ENCODE measurements at regions not wholly inside any gene's neighbourhood (a gene's known extent, or its start where the extent isn't known, plus 50 kb on each side); places are given as distances from the start of the nearest gene placed in this dataset.

DNA sequence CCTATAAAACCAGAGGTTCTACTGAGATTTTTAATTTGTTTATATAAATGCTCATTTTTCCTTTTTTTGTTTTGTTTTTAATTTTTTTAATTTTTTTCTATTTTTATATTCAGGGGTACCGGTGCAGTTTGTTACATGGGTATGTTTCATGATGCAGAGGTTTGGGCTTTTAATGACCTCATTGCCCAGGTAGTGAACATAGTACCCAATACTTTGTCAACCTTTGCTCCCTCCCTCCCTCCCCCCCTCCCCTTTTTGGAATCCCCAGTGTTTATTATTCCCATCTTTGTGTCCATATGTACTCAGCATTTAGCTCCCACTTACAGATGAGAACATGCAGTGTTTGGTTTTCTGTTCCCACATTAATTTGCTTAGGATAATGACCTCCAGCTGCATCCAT, 94.4 kb upstream of the NEBL start:
- ATAC-seq (no peak), DNase-seq (no peak)
- intact Hi-C loops (cut with DNase I) = no loop called here

DNA sequence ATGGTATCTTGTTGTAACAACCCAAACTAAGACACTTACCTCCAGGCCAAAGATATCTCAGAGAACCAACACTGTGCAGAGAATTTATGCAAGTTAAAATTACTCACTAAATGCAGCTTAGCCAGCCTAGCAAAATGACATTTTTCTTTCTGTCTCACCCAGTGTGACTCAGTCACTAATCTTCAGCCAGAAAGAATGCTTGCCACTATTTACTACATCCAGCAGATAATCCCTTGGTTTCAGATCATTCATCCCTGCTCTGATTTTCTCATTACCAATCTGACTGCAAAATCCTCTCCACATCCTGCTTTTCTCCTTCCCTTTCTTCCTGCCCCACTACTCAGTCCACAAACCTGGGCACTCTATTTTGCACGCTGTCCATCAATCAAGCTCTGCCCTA, 93.5 kb upstream of the NEBL start:
- intact Hi-C loops (cut with DNase I) = no loop called here
- DNase-seq (no peak), ATAC-seq (peak in 1 of 2 donors; percentile 53)

DNA sequence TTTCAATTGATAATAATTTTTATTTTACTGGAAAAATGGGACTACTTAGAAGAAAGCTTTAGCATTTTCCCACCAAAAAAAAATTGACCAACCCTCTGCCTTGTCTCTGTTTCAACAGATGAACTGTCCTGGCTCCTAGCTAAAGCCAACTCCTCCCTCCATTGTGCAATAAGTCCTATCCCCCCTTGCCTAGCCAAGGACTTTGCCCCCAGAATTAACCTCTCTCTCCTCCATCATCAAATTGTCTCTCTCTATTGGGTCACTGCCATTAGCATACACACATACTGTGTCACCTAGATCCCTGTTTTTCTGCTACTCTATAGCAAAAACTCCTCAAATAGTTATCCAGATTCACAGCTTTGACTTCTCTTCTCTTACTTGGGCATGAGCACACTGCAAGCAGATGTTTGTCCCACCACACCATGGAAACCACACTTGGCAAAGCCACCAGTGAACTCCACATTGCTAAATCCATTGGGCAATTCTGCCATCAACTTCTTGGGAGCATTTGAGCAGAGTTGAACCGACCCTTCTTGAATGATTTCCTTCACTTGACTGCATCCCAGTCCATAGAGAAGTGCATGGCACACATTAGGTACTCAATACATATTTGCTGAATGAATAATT, 91.4 kb upstream of the NEBL start:
- ATAC-seq (peak in 1 of 2 donors; percentile 68), DNase-seq (peak; percentile 24)
- intact Hi-C loops (cut with DNase I) = no loop called here

GRCh38 chr10:20986049-20986448, 88.9 kb upstream of the NEBL start:
- ATAC-seq (no peak), DNase-seq (no peak)
- intact Hi-C loops (cut with DNase I) = no loop called here

GRCh38 chr10:20984662-20985061, 87.6 kb upstream of the NEBL start:
- DNase-seq (no peak), ATAC-seq (no peak)
- intact Hi-C loops (cut with DNase I) = no loop called here

GRCh38 chr10:20981419-20981953, 84.4 kb upstream of the NEBL start:
- DNase-seq = no peak
- intact Hi-C loops (cut with DNase I) = no loop called here
- no peak for ATAC-seq

DNA sequence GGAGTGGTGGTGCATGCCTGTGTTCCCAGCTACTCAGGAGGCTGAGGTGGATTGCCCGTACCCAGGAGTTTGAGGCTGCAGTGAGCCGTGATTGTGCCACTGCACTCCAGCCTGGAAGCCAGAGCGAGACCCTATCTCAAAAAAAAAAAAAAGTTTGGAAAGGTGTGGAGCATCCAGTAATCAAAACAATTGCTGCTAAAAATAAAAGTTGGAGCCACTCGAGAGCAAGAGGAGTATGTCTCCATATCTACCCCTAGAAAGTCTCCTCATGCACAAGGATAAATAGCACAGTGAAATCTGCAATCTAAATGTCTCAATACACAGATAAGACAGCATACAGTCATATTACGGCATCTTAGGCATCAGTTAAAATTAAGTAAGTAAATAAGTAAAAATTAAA, 81.5 kb upstream of the NEBL start:
- no peak for ATAC-seq
- no peak for DNase-seq
- intact Hi-C loops (cut with DNase I) = no loop called here

- DNase-seq = no peak
- intact Hi-C loops (cut with DNase I) = no loop called here
- no peak for ATAC-seq
Observed at GRCh38 chr10:20977300-20977699, 80.2 kb upstream of the NEBL start.

DNA sequence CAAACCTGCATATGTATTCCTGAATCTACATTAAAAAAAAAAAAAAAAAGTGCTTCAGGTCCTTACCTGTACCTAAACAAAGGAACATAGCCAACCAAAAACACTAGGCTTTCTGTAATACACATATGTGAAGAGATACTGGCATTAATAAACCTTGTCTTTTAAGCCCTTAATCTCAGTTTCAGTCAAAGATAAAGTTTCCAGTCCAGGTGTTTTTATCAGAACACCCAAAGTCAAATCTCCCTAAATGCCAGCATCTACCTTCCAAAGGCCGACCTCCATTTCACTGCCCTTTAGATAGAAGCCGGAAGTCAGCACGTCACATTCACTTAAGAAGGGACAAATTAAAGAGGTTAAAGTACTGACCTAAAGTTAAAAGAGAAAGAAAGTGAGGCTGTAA, 79.8 kb upstream of the NEBL start:
- intact Hi-C loops (cut with DNase I) = no loop called here
- ATAC-seq = no peak
- no peak for DNase-seq

DNA sequence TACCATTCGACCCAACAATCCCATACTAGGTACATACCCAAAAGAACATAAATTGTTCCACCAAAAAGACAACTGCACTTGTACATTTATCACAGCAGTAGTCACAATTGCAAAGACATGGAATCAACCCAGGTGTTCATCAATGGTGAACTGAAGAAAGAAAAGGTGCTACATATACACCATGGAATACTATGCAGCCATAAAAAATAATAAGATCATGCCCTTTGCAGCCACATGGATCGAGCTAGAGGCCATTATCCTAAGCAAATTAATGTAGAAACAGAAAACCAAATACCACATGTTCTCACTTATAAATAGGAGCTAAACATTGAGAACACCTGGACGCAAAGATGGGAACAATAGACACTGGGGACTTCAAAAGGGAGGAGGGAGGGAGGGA, 79.3 kb upstream of the NEBL start:
- DNase-seq = no peak
- intact Hi-C loops (cut with DNase I) = no loop called here
- no peak for ATAC-seq

- DNase-seq (no peak), ATAC-seq (no peak)
- intact Hi-C loops (cut with DNase I) = no loop called here
Observed at GRCh38 chr10:20975236-20975635, 78.1 kb upstream of the NEBL start.

DNA sequence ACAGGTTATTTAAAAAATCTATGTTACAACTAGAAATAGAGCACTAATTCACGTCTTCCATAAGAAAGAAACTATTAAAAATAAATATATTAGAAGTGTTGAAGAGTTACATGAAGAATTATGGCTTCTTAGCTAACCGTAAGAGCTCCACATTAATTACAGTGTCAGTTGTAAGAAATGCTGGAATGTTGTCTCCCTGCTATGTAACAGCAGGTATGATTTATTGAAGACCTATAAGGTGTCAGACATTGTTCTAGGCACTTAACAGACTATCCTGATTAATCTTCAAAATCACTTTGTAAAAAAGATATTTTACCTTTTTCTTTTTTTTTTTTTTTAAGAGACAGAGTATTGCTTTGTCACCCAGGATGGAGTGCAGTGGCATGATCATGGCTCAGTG, 75.8 kb upstream of the NEBL start:
- no peak for ATAC-seq
- intact Hi-C loops (cut with DNase I) = no loop called here
- no peak for DNase-seq

- DNase-seq (no peak), ATAC-seq (no peak)
- intact Hi-C loops (cut with DNase I) = no loop called here
Observed at GRCh38 chr10:20971901-20972300, 74.8 kb upstream of the NEBL start.

DNA sequence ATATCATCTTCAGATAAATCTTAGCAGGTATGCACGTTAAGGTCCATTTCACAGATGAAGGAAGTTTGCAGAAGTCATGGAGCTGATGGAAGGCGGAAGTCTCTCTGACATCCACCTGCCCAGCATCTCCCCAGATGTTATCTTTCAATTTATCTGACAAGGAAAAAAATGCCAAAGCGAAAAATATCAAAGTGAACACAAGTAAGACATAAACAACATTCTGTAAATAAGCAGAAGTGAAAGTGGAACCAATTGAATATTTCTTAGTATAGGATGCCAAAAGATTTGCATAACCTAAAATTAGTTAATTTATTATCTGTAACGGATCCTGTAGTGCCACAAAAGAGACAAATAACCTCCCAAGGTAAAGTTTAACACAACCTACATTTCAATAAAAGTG, 73.6 kb upstream of the NEBL start:
- no peak for ATAC-seq
- no peak for DNase-seq
- intact Hi-C loops (cut with DNase I) = no loop called here

GRCh38 chr10:20970044-20970443, 72.9 kb upstream of the NEBL start:
- DNase-seq (no peak), ATAC-seq (no peak)
- intact Hi-C loops (cut with DNase I) = no loop called here

- DNase-seq = no peak
- ATAC-seq = no peak
- intact Hi-C loops (cut with DNase I) = no loop called here
Observed at GRCh38 chr10:20966426-20966825, 69.3 kb upstream of the NEBL start.

DNA sequence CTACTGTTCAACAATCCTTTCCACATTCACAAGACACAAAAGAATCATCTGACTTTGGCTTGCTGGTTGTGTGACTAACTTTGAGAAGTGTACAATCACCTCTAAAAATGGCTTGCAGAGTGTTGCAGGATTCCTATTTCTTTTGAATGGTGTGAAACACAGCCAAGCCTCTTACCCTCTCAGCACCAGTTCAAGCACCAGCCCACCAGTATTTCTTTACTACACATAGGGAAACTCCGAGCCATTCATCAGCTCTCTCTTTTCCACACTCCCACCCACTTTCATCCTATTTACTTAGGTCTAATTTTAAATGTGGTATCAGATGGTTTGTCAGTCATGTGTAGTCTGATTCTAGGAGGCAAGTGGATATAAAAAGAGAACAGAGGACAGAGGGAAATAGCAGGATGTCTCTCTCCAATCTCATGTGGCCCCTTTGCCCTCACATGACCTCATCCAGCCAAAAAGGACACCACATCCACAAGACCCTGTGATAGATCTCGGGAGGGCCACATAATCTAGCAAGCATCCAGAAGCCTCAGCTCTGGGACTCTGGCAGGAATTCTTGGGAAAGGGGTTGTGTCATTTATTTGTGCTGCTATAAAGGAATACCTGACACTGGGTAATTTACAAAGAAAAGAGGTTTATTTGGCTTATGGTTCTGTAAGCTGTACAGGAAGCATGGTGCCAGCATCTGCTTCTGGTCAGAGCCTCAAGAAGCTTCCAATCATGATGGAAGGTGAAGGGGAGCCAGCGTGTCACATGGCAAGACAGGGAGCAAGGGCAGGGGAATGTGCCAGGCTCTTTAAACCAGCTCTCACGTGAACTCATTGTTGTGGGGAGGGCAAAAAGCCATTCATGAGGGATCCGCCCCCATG, 66.8 kb upstream of the NEBL start:
- intact Hi-C loops (cut with DNase I) = no loop called here

DNA sequence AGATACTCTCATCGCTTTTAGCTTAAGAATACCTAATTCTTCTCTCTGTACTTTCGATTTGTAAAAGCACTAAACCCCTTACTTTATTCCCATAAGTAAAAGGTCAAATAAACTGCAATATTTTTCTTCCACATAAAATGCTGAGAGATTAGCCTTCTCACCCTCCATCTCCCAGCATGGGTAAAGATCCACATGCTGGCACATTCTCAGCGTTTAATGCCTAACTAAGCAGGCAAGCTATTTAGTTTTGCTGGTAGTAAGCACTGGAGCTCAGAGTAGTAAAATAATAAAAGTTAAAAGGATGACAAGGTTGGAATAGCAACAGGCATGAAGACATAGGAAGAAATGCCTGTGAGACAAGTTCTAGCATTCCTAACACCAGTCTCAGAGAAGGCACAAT, 65.9 kb upstream of the NEBL start:
- DNase-seq (no peak), ATAC-seq (no peak)
- intact Hi-C loops (cut with DNase I) = no loop called here

More for the DNA sequence above, 66.8 kb upstream of the NEBL start:
- ATAC-seq = peak; percentile 44 to 45
- no peak for DNase-seq

DNA sequence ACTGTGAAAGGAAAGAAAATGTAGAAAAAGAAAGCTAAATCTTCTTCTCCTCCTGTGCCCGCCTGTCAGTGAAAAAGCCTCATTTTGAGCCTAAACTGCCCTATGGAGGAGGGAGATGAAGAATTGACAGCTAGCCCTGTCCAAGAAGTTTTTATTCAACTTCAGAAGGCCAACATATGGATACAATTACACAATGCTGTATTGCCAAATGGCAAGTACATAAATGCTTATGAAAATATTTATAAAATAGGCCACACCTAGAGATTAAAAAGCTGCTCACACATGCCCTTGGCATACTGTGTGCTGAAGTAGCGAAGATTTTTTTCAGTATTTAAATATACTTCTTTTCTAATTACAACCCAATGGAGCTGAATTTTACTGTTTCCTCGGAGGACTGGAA, 65.1 kb upstream of the NEBL start:
- DNase-seq (no peak), ATAC-seq (no peak)
- intact Hi-C loops (cut with DNase I) = no loop called here

GRCh38 chr10:20959242-20959641, 62.1 kb upstream of the NEBL start:
- intact Hi-C loops (cut with DNase I) = no loop called here
- no peak for DNase-seq

GRCh38 chr10:20958764-20959163, 61.7 kb upstream of the NEBL start:
- intact Hi-C loops (cut with DNase I) = no loop called here
- DNase-seq (no peak), ATAC-seq (no peak)

More at GRCh38 chr10:20959242-20959641, 62.1 kb upstream of the NEBL start:
- no peak for ATAC-seq

Data from left cardiac atrium (tissue), 4 donors.